Inferior parietal cortex (tissue), 1 donor: ENCODE measurements at regions not wholly inside any gene's neighbourhood (a gene's known extent, or its start where the extent isn't known, plus 50 kb on each side); places are given as distances from the start of the nearest gene placed in this dataset.

Experiments
- DNase-seq: peaks from one replicate; pipeline ENCODE4 v3.0.0-alpha.2; 2016; ENCODE audit errors: extremely low spot score

GRCh38 chr5:68798877-68799843 lies 294.7 kb upstream of the SLC30A5 start:
- DNase-seq, result no peak

- no peak for DNase-seq
These were observed 291.4 kb upstream of the SLC30A5 start for GRCh38 chr5:68802430-68802829.

- DNase-seq, result no peak
These were observed 289.9 kb upstream of the SLC30A5 start for GRCh38 chr5:68803881-68804319.

GRCh38 chr5:68804343-68804742 lies 289.5 kb upstream of the SLC30A5 start:
- no peak for DNase-seq

GRCh38 chr5:68805444-68805843 lies 288.4 kb upstream of the SLC30A5 start:
- no peak for DNase-seq

- peak; percentile 53 for DNase-seq
These were observed 276.2 kb upstream of the SLC30A5 start for GRCh38 chr5:68817632-68818031.

- peak; percentile 72 for DNase-seq
These were observed 275.6 kb upstream of the SLC30A5 start for GRCh38 chr5:68818057-68818695.

DNA sequence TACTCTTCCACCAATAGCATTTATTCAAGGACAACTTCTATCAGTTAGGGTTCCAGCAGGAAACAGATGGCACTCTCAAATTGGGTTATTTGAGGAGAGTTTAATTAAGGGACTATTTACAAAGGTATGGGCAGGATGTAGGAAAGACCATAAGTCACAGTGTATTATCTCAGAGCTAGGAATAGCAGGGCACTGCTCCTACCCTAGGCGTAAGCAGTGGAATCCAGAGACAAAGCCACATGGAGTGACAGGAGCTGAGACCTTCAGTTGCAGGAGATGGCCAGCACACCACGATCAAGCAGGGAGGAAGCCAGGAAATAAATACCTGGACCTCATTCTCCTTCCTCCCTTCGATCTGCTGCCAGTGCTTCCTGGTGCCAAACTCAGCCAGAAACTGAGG lies 274.9 kb upstream of the SLC30A5 start:
- no peak for DNase-seq

- DNase-seq, result no peak
These were observed 272.8 kb upstream of the SLC30A5 start for GRCh38 chr5:68821056-68821455.

GRCh38 chr5:68822796-68823195 lies 271.0 kb upstream of the SLC30A5 start:
- no peak for DNase-seq

DNA sequence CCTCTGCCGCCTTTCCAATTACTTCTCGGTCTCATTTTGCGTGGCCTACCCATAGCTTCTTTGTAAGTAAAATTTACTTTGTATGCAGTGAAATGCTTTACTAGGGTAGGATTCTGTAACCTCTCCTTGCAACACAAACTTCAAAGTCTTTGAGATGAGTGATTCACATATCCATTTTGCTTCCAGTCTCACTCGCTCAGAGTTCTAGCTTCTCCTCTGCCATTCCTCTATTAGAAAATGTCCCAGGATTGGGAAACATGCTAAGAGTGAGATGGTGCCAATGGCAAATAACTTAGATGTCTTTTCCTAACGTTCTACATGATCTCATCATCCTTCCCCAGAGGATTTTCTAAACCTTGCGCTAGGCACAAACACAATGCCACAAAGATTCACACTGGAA lies 270.5 kb upstream of the SLC30A5 start:
- DNase-seq, result no peak

DNA sequence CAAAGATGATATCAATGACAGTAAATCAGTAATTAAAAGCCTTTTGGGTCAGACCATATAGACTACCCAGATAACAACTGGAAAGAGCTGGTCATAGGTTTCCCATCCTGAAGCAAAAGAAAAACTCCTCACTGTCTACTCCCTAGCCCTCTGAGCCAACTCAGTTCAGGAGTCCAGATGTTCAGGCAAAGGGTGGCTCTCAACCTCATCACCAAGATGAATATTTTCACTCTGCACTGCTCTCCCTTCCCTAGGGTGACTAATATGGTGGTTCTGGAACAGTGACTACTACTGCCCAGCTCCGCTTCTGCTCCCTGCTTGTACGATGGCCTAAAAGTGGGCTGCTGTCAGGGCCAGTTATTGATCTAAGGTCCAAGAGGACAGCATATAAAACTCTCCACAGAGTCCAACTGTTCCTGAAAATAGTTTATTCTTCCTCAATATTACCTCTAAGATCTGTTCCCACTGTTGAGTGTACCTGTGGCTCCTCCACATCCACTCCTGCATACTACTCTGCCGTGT lies 263.4 kb upstream of the SLC30A5 start:
- no peak for DNase-seq

DNA sequence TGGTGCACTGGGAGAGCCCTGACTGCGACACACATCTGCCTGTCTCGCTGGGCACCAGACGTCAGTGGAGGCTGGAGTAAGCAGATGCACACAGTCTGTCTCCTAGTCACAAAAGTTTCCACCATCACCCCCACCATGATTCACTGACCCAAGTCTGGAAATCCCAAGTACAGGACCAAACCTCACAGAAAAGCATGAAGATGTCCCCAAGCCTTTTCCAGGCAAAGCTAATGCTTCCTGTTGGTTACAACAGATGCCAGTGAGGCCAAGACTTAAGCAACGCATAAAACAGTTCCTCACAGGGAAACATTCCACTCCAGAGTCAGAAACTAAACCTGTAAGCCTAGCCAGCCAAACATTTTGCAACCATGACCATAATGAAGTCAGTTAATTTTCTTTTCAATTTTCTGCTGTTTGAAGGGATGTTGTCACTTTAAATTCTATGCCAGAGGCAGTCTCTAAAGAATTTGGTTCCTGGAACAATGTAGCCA lies 259.3 kb upstream of the SLC30A5 start:
- no peak for DNase-seq

DNA sequence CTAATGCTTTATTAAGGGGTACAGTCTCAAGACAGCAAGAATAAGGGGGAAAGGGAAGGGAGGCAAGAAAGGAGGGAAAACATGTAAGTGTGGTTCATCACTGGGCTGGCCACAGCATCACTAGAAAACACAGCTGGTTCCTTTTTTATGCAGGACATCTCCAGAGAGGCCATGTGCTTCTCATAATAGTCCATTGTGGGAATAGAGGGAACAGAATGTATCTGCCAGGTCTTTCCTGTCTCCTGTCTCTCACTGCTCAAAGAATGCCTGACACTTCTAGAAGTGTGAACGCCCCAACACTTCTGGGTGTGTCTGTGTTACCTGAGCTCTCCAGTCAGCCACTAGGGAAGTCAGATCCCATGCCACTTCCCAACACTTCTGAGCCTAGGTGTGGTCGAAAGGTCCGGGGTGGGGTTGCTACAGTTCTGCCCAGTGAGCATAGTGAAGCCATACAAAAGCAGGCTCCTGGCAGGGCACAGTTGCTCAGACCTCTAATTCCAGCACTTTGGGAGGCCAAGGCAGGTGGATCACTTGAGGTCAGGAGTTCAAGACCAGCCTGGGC lies 255.6 kb upstream of the SLC30A5 start:
- no peak for DNase-seq

GRCh38 chr5:68839019-68839552 lies 254.7 kb upstream of the SLC30A5 start:
- no peak for DNase-seq

- DNase-seq, result no peak
These were observed 250.0 kb upstream of the SLC30A5 start for GRCh38 chr5:68843624-68844364.

GRCh38 chr5:68845131-68845530 lies 248.7 kb upstream of the SLC30A5 start:
- no peak for DNase-seq

- no peak for DNase-seq
These were observed 247.0 kb upstream of the SLC30A5 start for GRCh38 chr5:68846828-68847227.

- DNase-seq, result no peak
These were observed 245.7 kb upstream of the SLC30A5 start for GRCh38 chr5:68848091-68848490.

GRCh38 chr5:68849103-68849502 lies 244.7 kb upstream of the SLC30A5 start:
- no peak for DNase-seq

GRCh38 chr5:68849906-68850305 lies 243.9 kb upstream of the SLC30A5 start:
- DNase-seq, result no peak
